ENCODE measurements at regions not wholly inside any gene's neighbourhood (a gene's known extent, or its start where the extent isn't known, plus 50 kb on each side); places are given as distances from the start of the nearest gene placed in this dataset.
A peak's percentile ranks its signal among the peaks of the same experiment; 100 is the strongest.

- no peak for DNase-seq
- Histone ChIP-seq H3K27ac (no peak overlapping the region), H3K36me3 (no peaks in the 10 kb centered on the region), H3K4me3 (no peak overlapping the region), H3K27me3 (peaks cover 0 to 2% of the 10 kb centered on the region in 2 donors), H3K9me3 (no peaks in the 10 kb centered on the region), H3K4me1 (peaks cover 0 to 3% (median 0%) of the 10 kb centered on the region in 4 donors)
- intact Hi-C loops (cut with DNase I; ENCODE audit: low total_unique reads) = no loop called here
- TF ChIP-seq CTCF (IDR thresholded peaks at IDR 0.05) = peak in 1 of 2 experiments; percentile 23
Measured at GRCh38 chr12:98373025-98373554, 142.3 kb upstream of the TMPO start.

GRCh38 chr12:98374007-98374406, 141.4 kb upstream of the TMPO start:
- no peak for TF ChIP-seq CTCF (IDR thresholded peaks at IDR 0.05)
- Histone ChIP-seq H3K9me3 (no peaks in the 10 kb centered on the region), H3K27me3 (peaks cover 0 to 2% of the 10 kb centered on the region in 2 donors), H3K4me1 (peaks cover 0 to 3% (median 0%) of the 10 kb centered on the region in 4 donors), H3K36me3 (no peaks in the 10 kb centered on the region), H3K27ac (no peak overlapping the region), H3K4me3 (no peak overlapping the region)
- no peak for DNase-seq
- intact Hi-C loops (cut with DNase I; ENCODE audit: low total_unique reads) = no loop called here

- no peak overlapping the region for H3K4me3 ChIP-seq
- H3K27ac ChIP-seq = no peak overlapping the region
- no peaks in the 10 kb centered on the region for H3K27me3 ChIP-seq
- DNase-seq = no peak
- no peaks in the 10 kb centered on the region for H3K9me3 ChIP-seq
- H3K4me1 ChIP-seq = no peaks in the 10 kb centered on the region
- no peak for TF ChIP-seq CTCF (IDR thresholded peaks at IDR 0.05)
- H3K36me3 ChIP-seq = no peaks in the 10 kb centered on the region
- intact Hi-C loops (cut with DNase I; ENCODE audit: low total_unique reads) = no loop called here
Measured at GRCh38 chr12:98379106-98379505, 136.3 kb upstream of the TMPO start.

- intact Hi-C loops (cut with DNase I; ENCODE audit: low total_unique reads) = no loop called here
- no peak overlapping the region for H3K27ac ChIP-seq
- H3K4me1 ChIP-seq = peaks cover 0 to 12% (median 0%) of the 10 kb centered on the region in 4 donors
- H3K36me3 ChIP-seq = no peaks in the 10 kb centered on the region
- H3K9me3 ChIP-seq = no peaks in the 10 kb centered on the region
- TF ChIP-seq CTCF (IDR thresholded peaks at IDR 0.05) = no peak
- no peak overlapping the region for H3K4me3 ChIP-seq
- DNase-seq = no peak
- no peaks in the 10 kb centered on the region for H3K27me3 ChIP-seq
Measured at GRCh38 chr12:98385641-98386040, 129.7 kb upstream of the TMPO start.

GRCh38 chr12:98387444-98387843, 127.9 kb upstream of the TMPO start:
- TF ChIP-seq CTCF (IDR thresholded peaks at IDR 0.05) = no peak
- intact Hi-C loops (cut with DNase I; ENCODE audit: low total_unique reads) = no loop called here
- Histone ChIP-seq H3K27me3 (no peaks in the 10 kb centered on the region), H3K4me1 (peaks cover 0 to 12% (median 0%) of the 10 kb centered on the region in 4 donors), H3K9me3 (no peaks in the 10 kb centered on the region), H3K27ac (no peak overlapping the region), H3K36me3 (no peaks in the 10 kb centered on the region), H3K4me3 (no peak overlapping the region)
- DNase-seq = no peak

- Histone ChIP-seq H3K27ac (no peak overlapping the region), H3K4me3 (no peak overlapping the region), H3K27me3 (no peaks in the 10 kb centered on the region), H3K36me3 (no peaks in the 10 kb centered on the region), H3K9me3 (no peaks in the 10 kb centered on the region), H3K4me1 (peaks cover 0 to 12% (median 0%) of the 10 kb centered on the region in 4 donors)
- DNase-seq = no peak
- no peak for TF ChIP-seq CTCF (IDR thresholded peaks at IDR 0.05)
- intact Hi-C loops (cut with DNase I; ENCODE audit: low total_unique reads) = no loop called here
Measured at GRCh38 chr12:98388126-98388525, 127.3 kb upstream of the TMPO start.

Measured in tibial artery (tissue), 4 donors.